Liver (tissue), 8 donors: ENCODE measurements at regions not wholly inside any gene's neighbourhood (a gene's known extent, or its start where the extent isn't known, plus 50 kb on each side); places are given as distances from the start of the nearest gene placed in this dataset.
A peak's percentile ranks its signal among the peaks of the same experiment; 100 is the strongest.

ENCODE experiments used
- DNase-seq: peaks from one replicate; pipeline ENCODE4 v3.0.0-alpha.2; 2017; ENCODE audit warnings: low spot score
- H3K27ac ChIP-seq, 2 donors: one replicate each; pipeline ENCODE4 v1.7.0; 2013; ENCODE audit warnings: inconsistent platforms in 2 of 2, low read length in 2 of 2, control low read depth in 1 of 2, low read depth in 1 of 2, mild to moderate bottlenecking in 1 of 2
- H3K27me3 ChIP-seq, 4 donors: one replicate each; pipeline versions ENCODE4 v1.6.1 to v1.7.0; 2013; ENCODE audit warnings: low read length in 3 of 4, inconsistent platforms in 1 of 4, mild to moderate bottlenecking in 1 of 4, moderate library complexity in 1 of 4; ENCODE audit not compliant: control insufficient read depth in 4 of 4, insufficient read depth in 4 of 4
- H3K36me3 ChIP-seq, 4 donors: one replicate each; pipeline versions ENCODE4 v1.6.1 to v1.7.0; 2013; ENCODE audit warnings: low read length in 3 of 4, mild to moderate bottlenecking in 3 of 4, low read depth in 1 of 4, moderate library complexity in 1 of 4; ENCODE audit not compliant: control insufficient read depth in 4 of 4, insufficient read depth in 3 of 4
- H3K4me1 ChIP-seq, 4 donors: one replicate each; pipeline versions ENCODE4 v1.6.1 to v1.7.0; 2013; ENCODE audit warnings: low read length in 3 of 4, mild to moderate bottlenecking in 3 of 4, moderate library complexity in 1 of 4; ENCODE audit not compliant: control insufficient read depth in 4 of 4, insufficient read depth in 4 of 4
- H3K4me3 ChIP-seq, 3 donors: one replicate each; pipeline versions ENCODE4 v1.6.1 to v1.7.0; 2013; ENCODE audit warnings: low read length in 3 of 3, control low read depth in 1 of 3, low read depth in 1 of 3, mild to moderate bottlenecking in 1 of 3
- H3K9ac ChIP-seq, 2 donors: one replicate each; pipeline ENCODE4 v1.7.0; 2013; ENCODE audit warnings: low read length in 2 of 2, mild to moderate bottlenecking in 2 of 2, moderate library complexity in 2 of 2, control low read depth in 1 of 2, low read depth in 1 of 2
- H3K9me3 ChIP-seq, 4 donors: one replicate each; pipeline versions ENCODE4 v1.6.1 to v1.7.0; 2013; ENCODE audit warnings: low read length in 3 of 4; ENCODE audit not compliant: control insufficient read depth in 4 of 4
- EGR1 ChIP-seq, 2 donors: IDR thresholded peaks; 2 replicates each; pipeline ENCODE4 v1.6.1; 2016 to 2018; ENCODE audit warnings: antibody characterized with exemption in 2 of 2, low read depth in 2 of 2
- FOXA1 ChIP-seq: IDR thresholded peaks from 2 replicates; pipeline ENCODE4 v1.6.1; 2016; ENCODE audit warnings: antibody characterized with exemption
- FOXA2 ChIP-seq: IDR thresholded peaks from 2 replicates; pipeline ENCODE4 v1.6.1; 2016; ENCODE audit warnings: antibody characterized with exemption
- GABPA ChIP-seq, 2 donors: IDR thresholded peaks in 1 of 2; conservative IDR thresholded peaks in 1 of 2; 2 replicates each; pipeline ENCODE4 v1.6.1; 2016; ENCODE audit warnings: antibody characterized with exemption in 2 of 2, mild to moderate bottlenecking in 1 of 2, moderate library complexity in 1 of 2
- HNF4A ChIP-seq, 2 donors: conservative IDR thresholded peaks; 2 replicates each; pipeline ENCODE4 v1.6.1; 2016; ENCODE audit warnings: antibody characterized with exemption in 2 of 2, mild to moderate bottlenecking in 2 of 2
- HNF4G ChIP-seq: IDR thresholded peaks from 2 replicates; pipeline ENCODE4 v1.6.1; 2016; ENCODE audit warnings: antibody characterized with exemption
- JUND ChIP-seq, 2 donors: IDR thresholded peaks; 2 replicates each; pipeline ENCODE4 v1.6.1; 2016; ENCODE audit warnings: antibody characterized with exemption in 2 of 2
- MAX ChIP-seq: IDR thresholded peaks from 2 replicates; pipeline ENCODE4 v1.6.1; 2016; ENCODE audit warnings: antibody characterized with exemption
- NR2F2 ChIP-seq: IDR thresholded peaks from 2 replicates; pipeline ENCODE4 v1.6.1; 2016; ENCODE audit warnings: antibody characterized with exemption
- RAD21 ChIP-seq, 2 donors: IDR thresholded peaks; 2 replicates each; pipeline ENCODE4 v1.6.1; 2016; ENCODE audit warnings: antibody characterized with exemption in 2 of 2, mild to moderate bottlenecking in 2 of 2
- RXRA ChIP-seq, 2 donors: IDR thresholded peaks; 2 replicates each; pipeline ENCODE4 v1.6.1; 2017 to 2018; ENCODE audit warnings: antibody characterized with exemption in 2 of 2, mild to moderate bottlenecking in 1 of 2
- SP1 ChIP-seq: IDR thresholded peaks from 2 replicates; pipeline ENCODE4 v1.6.1; 2018; ENCODE audit warnings: antibody characterized with exemption, mild to moderate bottlenecking
- TAF1 ChIP-seq: conservative IDR thresholded peaks from 2 replicates; pipeline ENCODE4 v1.6.1; 2016; ENCODE audit warnings: antibody characterized with exemption, mild to moderate bottlenecking
- YY1 ChIP-seq: IDR thresholded peaks from 2 replicates; pipeline ENCODE4 v1.6.1; 2016; ENCODE audit warnings: antibody characterized with exemption, mild to moderate bottlenecking
- ZBTB33 ChIP-seq: IDR thresholded peaks from 2 replicates; pipeline ENCODE4 v1.6.1; 2016; ENCODE audit warnings: antibody characterized with exemption
- WGBS: extraction: QIAGEN DNeasy Blood & Tissue Kit; methylation state at CpG from one replicate; pipeline ENCODE4 v1.1.7; 2013; 5-methylcytosine and 5-hydroxymethylcytosine counted together
- TF ChIP-seq, protein P1 (sequence below): fragments of 150-350 bp; IDR thresholded peaks from 2 replicates; pipeline ENCODE4 v1.5.1; 2017; ENCODE audit warnings: improper control_type of control experiment, low read depth, low read length; ENCODE audit not compliant: missing input control
- TF ChIP-seq, protein P2 (sequence below): IDR thresholded peaks from 2 replicates; pipeline ENCODE4 v1.6.1; 2016; ENCODE audit warnings: antibody characterized with exemption, mild to moderate bottlenecking
- TF ChIP-seq, protein P3 (sequence below): IDR thresholded peaks from 2 replicates; pipeline ENCODE4 v1.6.1; 2016; ENCODE audit warnings: antibody characterized with exemption
- donor health status: healthy.
- donor health status: healthy.
- donor health status: healthy.
- donor health status: healthy.
- donor health status: healthy.

DNA sequence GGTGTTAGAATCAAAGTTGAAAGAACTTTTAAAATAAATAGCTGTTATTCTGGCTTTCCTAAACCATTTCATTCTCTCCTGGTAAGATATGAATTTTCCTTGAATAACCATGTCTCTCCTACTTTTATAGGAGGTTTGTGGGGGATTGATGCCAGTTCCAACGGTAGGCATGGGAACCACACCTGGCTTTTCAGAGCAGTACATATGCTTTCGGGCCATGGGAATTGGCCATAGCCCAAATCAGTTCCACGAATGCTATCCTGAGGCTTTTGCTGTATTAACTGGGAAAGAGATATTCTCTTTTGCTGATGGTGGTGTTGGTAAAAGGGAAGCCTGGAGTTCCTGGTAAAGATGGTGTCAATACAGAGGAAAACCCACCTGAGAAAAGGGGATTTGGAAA lies 396.2 kb upstream of the ZNF385D start:
- Histone ChIP-seq H3K27me3 (no peaks in the 10 kb centered on the region), H3K9me3 (no peaks in the 10 kb centered on the region), H3K27ac (no peak overlapping the region), H3K4me1 (no peaks in the 10 kb centered on the region), H3K9ac (no peak overlapping the region), H3K4me3 (no peak overlapping the region), H3K36me3 (no peaks in the 10 kb centered on the region)
- 92% methylated on average over 3 of the region's 3 CpGs for WGBS
- DNase-seq = no peak
- TF ChIP-seq JUND (IDR thresholded peaks at IDR 0.05) (no peak), SP1 (no peak), FOXA1 (no peak), NR2F2 (no peak), TAF1 (no peak)
- TF ChIP-seq, protein P1, sequence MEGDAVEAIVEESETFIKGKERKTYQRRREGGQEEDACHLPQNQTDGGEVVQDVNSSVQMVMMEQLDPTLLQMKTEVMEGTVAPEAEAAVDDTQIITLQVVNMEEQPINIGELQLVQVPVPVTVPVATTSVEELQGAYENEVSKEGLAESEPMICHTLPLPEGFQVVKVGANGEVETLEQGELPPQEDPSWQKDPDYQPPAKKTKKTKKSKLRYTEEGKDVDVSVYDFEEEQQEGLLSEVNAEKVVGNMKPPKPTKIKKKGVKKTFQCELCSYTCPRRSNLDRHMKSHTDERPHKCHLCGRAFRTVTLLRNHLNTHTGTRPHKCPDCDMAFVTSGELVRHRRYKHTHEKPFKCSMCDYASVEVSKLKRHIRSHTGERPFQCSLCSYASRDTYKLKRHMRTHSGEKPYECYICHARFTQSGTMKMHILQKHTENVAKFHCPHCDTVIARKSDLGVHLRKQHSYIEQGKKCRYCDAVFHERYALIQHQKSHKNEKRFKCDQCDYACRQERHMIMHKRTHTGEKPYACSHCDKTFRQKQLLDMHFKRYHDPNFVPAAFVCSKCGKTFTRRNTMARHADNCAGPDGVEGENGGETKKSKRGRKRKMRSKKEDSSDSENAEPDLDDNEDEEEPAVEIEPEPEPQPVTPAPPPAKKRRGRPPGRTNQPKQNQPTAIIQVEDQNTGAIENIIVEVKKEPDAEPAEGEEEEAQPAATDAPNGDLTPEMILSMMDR = no peak
- TF ChIP-seq, protein P2, sequence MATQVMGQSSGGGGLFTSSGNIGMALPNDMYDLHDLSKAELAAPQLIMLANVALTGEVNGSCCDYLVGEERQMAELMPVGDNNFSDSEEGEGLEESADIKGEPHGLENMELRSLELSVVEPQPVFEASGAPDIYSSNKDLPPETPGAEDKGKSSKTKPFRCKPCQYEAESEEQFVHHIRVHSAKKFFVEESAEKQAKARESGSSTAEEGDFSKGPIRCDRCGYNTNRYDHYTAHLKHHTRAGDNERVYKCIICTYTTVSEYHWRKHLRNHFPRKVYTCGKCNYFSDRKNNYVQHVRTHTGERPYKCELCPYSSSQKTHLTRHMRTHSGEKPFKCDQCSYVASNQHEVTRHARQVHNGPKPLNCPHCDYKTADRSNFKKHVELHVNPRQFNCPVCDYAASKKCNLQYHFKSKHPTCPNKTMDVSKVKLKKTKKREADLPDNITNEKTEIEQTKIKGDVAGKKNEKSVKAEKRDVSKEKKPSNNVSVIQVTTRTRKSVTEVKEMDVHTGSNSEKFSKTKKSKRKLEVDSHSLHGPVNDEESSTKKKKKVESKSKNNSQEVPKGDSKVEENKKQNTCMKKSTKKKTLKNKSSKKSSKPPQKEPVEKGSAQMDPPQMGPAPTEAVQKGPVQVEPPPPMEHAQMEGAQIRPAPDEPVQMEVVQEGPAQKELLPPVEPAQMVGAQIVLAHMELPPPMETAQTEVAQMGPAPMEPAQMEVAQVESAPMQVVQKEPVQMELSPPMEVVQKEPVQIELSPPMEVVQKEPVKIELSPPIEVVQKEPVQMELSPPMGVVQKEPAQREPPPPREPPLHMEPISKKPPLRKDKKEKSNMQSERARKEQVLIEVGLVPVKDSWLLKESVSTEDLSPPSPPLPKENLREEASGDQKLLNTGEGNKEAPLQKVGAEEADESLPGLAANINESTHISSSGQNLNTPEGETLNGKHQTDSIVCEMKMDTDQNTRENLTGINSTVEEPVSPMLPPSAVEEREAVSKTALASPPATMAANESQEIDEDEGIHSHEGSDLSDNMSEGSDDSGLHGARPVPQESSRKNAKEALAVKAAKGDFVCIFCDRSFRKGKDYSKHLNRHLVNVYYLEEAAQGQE = no peak

- Histone ChIP-seq H3K9ac (no peak overlapping the region), H3K9me3 (no peaks in the 10 kb centered on the region), H3K4me1 (peaks cover 0 to 20% (median 14%) of the 10 kb centered on the region in 4 donors), H3K27me3 (no peaks in the 10 kb centered on the region), H3K36me3 (no peaks in the 10 kb centered on the region), H3K4me3 (no peak overlapping the region), H3K27ac (no peak overlapping the region)
- no peak for DNase-seq
- TF ChIP-seq RAD21 (IDR thresholded peaks at IDR 0.05) (peak; percentile 10 to 39), YY1 (peak; percentile 35), SP1 (peak; percentile 90), MAX (no peak), TAF1 (no peak), HNF4G (peak; percentile 92), HNF4A (conservative IDR thresholded peaks at IDR 0.05) (peak; percentile 93 to 97), GABPA (IDR thresholded peaks at IDR 0.05 in 1 of 2, conservative IDR thresholded peaks at IDR 0.05 in 1 of 2) (no peak), FOXA2 (no peak), JUND (IDR thresholded peaks at IDR 0.05) (peak in 1 of 2 donors; percentile 31), FOXA1 (no peak), ZBTB33 (no peak), RXRA (IDR thresholded peaks at IDR 0.05) (peak; percentile 71 to 81), EGR1 (IDR thresholded peaks at IDR 0.05; ENCODE audit: low read depth in 2 of 2) (no peak), NR2F2 (no peak)
- TF ChIP-seq, protein P2 = no peak
- TF ChIP-seq, protein P1 = no peak
- TF ChIP-seq, protein P3, sequence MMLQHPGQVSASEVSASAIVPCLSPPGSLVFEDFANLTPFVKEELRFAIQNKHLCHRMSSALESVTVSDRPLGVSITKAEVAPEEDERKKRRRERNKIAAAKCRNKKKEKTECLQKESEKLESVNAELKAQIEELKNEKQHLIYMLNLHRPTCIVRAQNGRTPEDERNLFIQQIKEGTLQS = no peak
- WGBS = 50% methylated on average over 2 of the region's 2 CpGs
These were observed 405.9 kb upstream of the ZNF385D start for GRCh38 chr3:22156868-22157267.
